ENCODE measurements at regions not wholly inside any gene's neighbourhood (a gene's known extent, or its start where the extent isn't known, plus 50 kb on each side); places are given as distances from the start of the nearest gene placed in this dataset.

DNA sequence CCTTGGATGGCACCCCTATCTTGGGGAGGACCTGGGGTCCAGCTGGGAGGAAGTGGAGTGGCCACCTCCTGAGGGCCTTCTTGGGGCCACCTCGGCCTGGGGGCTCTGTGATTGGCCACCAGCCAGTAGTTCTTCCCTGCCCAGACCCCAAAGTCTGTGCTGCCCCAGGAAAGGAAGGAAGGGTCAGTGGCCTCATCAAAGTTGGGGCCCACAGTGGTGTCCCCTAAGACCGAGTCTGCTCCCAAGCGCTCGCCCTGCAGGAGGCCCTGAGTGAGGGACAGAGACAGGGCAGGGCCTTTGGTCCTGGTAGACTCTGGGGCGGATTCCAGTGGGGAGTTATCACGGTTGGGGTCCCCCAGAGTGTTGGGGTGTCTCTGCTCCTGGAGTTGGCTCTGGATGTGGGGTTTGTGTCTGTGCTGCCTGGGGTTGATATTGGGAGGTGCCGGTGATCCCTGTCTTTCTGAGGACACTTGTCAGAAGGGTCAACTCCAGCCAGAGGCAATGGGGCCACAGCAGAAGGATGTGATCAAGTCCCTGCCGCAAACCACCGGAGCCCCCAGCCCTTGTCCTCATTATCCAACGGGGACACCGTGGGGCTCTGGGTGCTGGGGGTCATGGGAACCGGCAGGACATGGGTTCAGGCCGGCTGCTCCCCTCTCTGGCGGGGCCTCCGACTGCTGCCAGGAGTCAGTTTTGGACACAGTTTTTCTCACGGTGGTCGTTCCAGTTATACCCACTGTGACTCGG lies 364.3 kb downstream of the TMEM121 start:
- POLR2A ChIA-PET = no interaction called here
- Histone ChIP-seq H3K79me2 (ENCODE audit: insufficient read depth, low read length) (no peaks in the 10 kb centered on the region), H3K4me3 (replicated peaks in 1 of 3; ENCODE audit: insufficient read depth in 1 of 3, low read depth in 2 of 3, low read length in 3 of 3) (no peak overlapping the region), H3K4me2 (ENCODE audit: low read depth, low read length) (no peak overlapping the region), H3K9me3 (ENCODE audit: low read length) (no peaks in the 10 kb centered on the region), H3K9ac (ENCODE audit: insufficient read depth, low read depth, low read length) (no peak overlapping the region), H3K27ac (ENCODE audit: extremely low read length, insufficient read depth, low read length) (no peak overlapping the region), H2AFZ (ENCODE audit: low read length) (no peak overlapping the region), H3K27me3 (ENCODE audit: control insufficient read depth in 1 of 2, insufficient read depth in 2 of 2, low read length in 2 of 2) (peaks cover 0 to 3% of the 10 kb centered on the region in 2 experiments; a peak in 1 of 5 replicates), H3K4me1 (ENCODE audit: insufficient read depth, low read length) (no peaks in the 10 kb centered on the region), H4K20me1 (ENCODE audit: insufficient read depth, low read length) (no peaks in the 10 kb centered on the region), H3K36me3 (replicated peaks in 1 of 2; ENCODE audit: control insufficient read depth in 1 of 2, insufficient read depth in 2 of 2, low read length in 2 of 2) (no peaks in the 10 kb centered on the region)
- no peak for DNase-seq (ENCODE audit: low spot score)
- TF ChIP-seq TBX2 (CRISPR knock-in tag; IDR thresholded peaks at IDR 0.05; ENCODE audit: borderline replicate concordance) (no peak), ZMAT3 (CRISPR knock-in tag; conservative IDR thresholded peaks at IDR 0.05) (no peak), MTERF4 (CRISPR knock-in tag; IDR thresholded peaks at IDR 0.05) (no peak), NCOR1 (IDR thresholded peaks at IDR 0.05; ENCODE audit: borderline replicate concordance, low read length) (no peak), DPF2 (CRISPR knock-in tag; IDR thresholded peaks at IDR 0.05; ENCODE audit: borderline replicate concordance, low read depth) (no peak), TOE1 (CRISPR knock-in tag; IDR thresholded peaks at IDR 0.05) (no peak)
- FAIRE-seq = no peak
- ATAC-seq = no peak
- in situ Hi-C loops (cut with HindIII; ENCODE audit: extremely low pct_ligation_motif_present, low pct_unique_long_range_greater_than_20kb) = no loop called here
- intact Hi-C loops (cut with micrococcal nuclease; ENCODE audit: unreplicated experiment) = no loop called here
- BruUV-seq (replicated peaks) = no TSS peak
- CTCF ChIA-PET (ENCODE audit: low intra/inter-chr PET ratio, low total read pairs) = no interaction called here
- WGBS (ENCODE audit: low lambda C conversion rate) = 21% methylated on average over 10 of the region's 18 CpGs

DNA sequence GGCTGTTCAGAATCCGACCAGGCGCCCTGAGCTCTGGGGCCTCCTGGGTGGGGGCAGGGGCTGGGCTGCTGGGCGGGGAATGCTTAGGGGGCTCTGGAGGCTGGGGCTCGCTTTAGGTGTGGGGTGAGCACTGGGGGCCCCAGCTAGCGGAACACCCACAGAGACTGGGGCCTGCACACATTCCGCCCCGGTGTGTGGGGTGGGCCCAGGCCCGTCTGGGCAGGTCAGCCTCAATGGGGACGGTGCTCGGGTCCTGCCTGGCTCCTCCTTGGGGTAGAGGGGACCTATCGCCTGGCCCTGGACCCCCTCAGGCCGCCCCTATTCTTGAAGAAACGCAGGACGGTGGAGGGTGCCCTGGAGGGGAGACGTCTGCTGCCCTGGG lies 364.8 kb downstream of the TMEM121 start:
- Histone ChIP-seq H3K27ac (ENCODE audit: extremely low read length, insufficient read depth, low read length) (no peak overlapping the region), H3K9me3 (ENCODE audit: low read length) (no peaks in the 10 kb centered on the region), H3K79me2 (ENCODE audit: insufficient read depth, low read length) (no peaks in the 10 kb centered on the region), H3K4me2 (ENCODE audit: low read depth, low read length) (no peak overlapping the region), H4K20me1 (ENCODE audit: insufficient read depth, low read length) (no peaks in the 10 kb centered on the region), H3K27me3 (ENCODE audit: control insufficient read depth in 1 of 2, insufficient read depth in 2 of 2, low read length in 2 of 2) (peaks cover 0 to 3% of the 10 kb centered on the region in 2 experiments; a peak in 1 of 5 replicates), H3K9ac (ENCODE audit: insufficient read depth, low read depth, low read length) (no peak overlapping the region), H2AFZ (ENCODE audit: low read length) (no peak overlapping the region), H3K36me3 (replicated peaks in 1 of 2; ENCODE audit: control insufficient read depth in 1 of 2, insufficient read depth in 2 of 2, low read length in 2 of 2) (no peaks in the 10 kb centered on the region), H3K4me3 (replicated peaks in 1 of 3; ENCODE audit: insufficient read depth in 1 of 3, low read depth in 2 of 3, low read length in 3 of 3) (no peak overlapping the region), H3K4me1 (ENCODE audit: insufficient read depth, low read length) (no peaks in the 10 kb centered on the region)
- intact Hi-C loops (cut with micrococcal nuclease; ENCODE audit: unreplicated experiment) = no loop called here
- 0% methylated on average over 3 of the region's 15 CpGs for WGBS (ENCODE audit: low lambda C conversion rate)
- ChIA-PET POLR2A (no interaction called here), CTCF (ENCODE audit: low intra/inter-chr PET ratio, low total read pairs) (no interaction called here)
- no TSS peak for BruUV-seq (replicated peaks)
- DNase-seq (ENCODE audit: low spot score) = no peak
- no peak for ATAC-seq
- TF ChIP-seq ZNF879 (CRISPR knock-in tag; IDR thresholded peaks at IDR 0.05) (no peak), ZNF160 (CRISPR knock-in tag; IDR thresholded peaks at IDR 0.05) (no peak), TCF7 (IDR thresholded peaks at IDR 0.05; ENCODE audit: low read depth) (no peak), NR3C1 (CRISPR knock-in tag; IDR thresholded peaks at IDR 0.05) (no peak), ISL2 (CRISPR knock-in tag; IDR thresholded peaks at IDR 0.05) (no peak), TSC22D2 (CRISPR knock-in tag; IDR thresholded peaks at IDR 0.05; ENCODE audit: borderline replicate concordance) (no peak), HOXA3 (CRISPR knock-in tag; IDR thresholded peaks at IDR 0.05) (no peak), USF2 (IDR thresholded peaks at IDR 0.05; ENCODE audit: low read depth, low read length) (no peak), USF2 (CRISPR knock-in tag; IDR thresholded peaks at IDR 0.05; ENCODE audit: borderline replicate concordance) (no peak)
- FAIRE-seq = no peak
- in situ Hi-C loops (cut with HindIII; ENCODE audit: extremely low pct_ligation_motif_present, low pct_unique_long_range_greater_than_20kb) = no loop called here

All from HepG2 (cell line).